Panc1 (cell line): ENCODE measurements at regions not wholly inside any gene's neighbourhood (a gene's known extent, or its start where the extent isn't known, plus 50 kb on each side); places are given as distances from the start of the nearest gene placed in this dataset.

Source experiments
- POLR2AphosphoS5 ChIP-seq: IDR thresholded peaks from 2 replicates; pipeline ENCODE4 v1.6.1; 2012; ENCODE audit warnings: mild to moderate bottlenecking, low read depth, low read length, moderate library complexity
- SIN3A ChIP-seq: IDR thresholded peaks from 2 replicates; pipeline ENCODE4 v1.6.1; 2012; ENCODE audit warnings: low read depth, mild to moderate bottlenecking, low read length, moderate library complexity, borderline replicate concordance; ENCODE audit not compliant: insufficient read depth
- TCF7L2 ChIP-seq: IDR thresholded peaks from 2 replicates; pipeline ENCODE4 v1.6.1; 2011; ENCODE audit warnings: mild to moderate bottlenecking, low read depth, low read length, inconsistent platforms
- TF ChIP-seq, protein P1 (sequence below), 2 experiments: IDR thresholded peaks; 2 replicates each; pipeline ENCODE4 v1.6.1; 2011 to 2012; ENCODE audit warnings: low read depth in 2 of 2, control low read depth in 1 of 2, low read length in 1 of 2, mild to moderate bottlenecking in 1 of 2, moderate library complexity in 1 of 2; ENCODE audit not compliant: insufficient read depth in 1 of 2
- TF ChIP-seq, protein P2 (sequence below): fragments of 450-650 bp; IDR thresholded peaks from 2 replicates; pipeline ENCODE4 v1.5.1; 2017; ENCODE audit warnings: mild to moderate bottlenecking

DNA sequence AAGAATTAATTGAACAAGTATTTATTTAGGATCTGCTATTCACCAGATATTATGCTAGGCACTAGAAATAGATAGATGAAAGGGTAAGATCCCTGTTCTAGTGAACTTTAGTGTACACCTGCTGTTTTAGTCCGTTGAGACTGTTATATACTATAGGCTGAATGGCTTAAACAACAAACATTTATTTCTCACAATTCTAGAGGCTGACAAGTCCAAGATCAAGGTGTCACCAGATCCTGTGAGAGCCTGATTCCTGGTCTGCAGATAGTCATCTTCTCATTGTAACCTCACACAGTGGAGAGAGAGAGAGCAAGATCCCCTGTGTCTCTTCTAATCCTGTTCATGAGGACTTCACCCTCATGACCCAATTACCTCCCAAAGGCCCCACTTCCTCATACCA lies 281.4 kb upstream of the KCNH8 start:
- TF ChIP-seq, protein P1, sequence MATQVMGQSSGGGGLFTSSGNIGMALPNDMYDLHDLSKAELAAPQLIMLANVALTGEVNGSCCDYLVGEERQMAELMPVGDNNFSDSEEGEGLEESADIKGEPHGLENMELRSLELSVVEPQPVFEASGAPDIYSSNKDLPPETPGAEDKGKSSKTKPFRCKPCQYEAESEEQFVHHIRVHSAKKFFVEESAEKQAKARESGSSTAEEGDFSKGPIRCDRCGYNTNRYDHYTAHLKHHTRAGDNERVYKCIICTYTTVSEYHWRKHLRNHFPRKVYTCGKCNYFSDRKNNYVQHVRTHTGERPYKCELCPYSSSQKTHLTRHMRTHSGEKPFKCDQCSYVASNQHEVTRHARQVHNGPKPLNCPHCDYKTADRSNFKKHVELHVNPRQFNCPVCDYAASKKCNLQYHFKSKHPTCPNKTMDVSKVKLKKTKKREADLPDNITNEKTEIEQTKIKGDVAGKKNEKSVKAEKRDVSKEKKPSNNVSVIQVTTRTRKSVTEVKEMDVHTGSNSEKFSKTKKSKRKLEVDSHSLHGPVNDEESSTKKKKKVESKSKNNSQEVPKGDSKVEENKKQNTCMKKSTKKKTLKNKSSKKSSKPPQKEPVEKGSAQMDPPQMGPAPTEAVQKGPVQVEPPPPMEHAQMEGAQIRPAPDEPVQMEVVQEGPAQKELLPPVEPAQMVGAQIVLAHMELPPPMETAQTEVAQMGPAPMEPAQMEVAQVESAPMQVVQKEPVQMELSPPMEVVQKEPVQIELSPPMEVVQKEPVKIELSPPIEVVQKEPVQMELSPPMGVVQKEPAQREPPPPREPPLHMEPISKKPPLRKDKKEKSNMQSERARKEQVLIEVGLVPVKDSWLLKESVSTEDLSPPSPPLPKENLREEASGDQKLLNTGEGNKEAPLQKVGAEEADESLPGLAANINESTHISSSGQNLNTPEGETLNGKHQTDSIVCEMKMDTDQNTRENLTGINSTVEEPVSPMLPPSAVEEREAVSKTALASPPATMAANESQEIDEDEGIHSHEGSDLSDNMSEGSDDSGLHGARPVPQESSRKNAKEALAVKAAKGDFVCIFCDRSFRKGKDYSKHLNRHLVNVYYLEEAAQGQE (IDR thresholded peaks at IDR 0.05; ENCODE audit: insufficient read depth in 1 of 2, low read depth in 2 of 2, low read length in 1 of 2) = no peak
- TF ChIP-seq, protein P2, sequence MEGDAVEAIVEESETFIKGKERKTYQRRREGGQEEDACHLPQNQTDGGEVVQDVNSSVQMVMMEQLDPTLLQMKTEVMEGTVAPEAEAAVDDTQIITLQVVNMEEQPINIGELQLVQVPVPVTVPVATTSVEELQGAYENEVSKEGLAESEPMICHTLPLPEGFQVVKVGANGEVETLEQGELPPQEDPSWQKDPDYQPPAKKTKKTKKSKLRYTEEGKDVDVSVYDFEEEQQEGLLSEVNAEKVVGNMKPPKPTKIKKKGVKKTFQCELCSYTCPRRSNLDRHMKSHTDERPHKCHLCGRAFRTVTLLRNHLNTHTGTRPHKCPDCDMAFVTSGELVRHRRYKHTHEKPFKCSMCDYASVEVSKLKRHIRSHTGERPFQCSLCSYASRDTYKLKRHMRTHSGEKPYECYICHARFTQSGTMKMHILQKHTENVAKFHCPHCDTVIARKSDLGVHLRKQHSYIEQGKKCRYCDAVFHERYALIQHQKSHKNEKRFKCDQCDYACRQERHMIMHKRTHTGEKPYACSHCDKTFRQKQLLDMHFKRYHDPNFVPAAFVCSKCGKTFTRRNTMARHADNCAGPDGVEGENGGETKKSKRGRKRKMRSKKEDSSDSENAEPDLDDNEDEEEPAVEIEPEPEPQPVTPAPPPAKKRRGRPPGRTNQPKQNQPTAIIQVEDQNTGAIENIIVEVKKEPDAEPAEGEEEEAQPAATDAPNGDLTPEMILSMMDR = no peak
- TF ChIP-seq TCF7L2 (no peak), SIN3A (no peak), POLR2AphosphoS5 (no peak)
